ENCODE measurements at regions not wholly inside any gene's neighbourhood (a gene's known extent, or its start where the extent isn't known, plus 50 kb on each side); places are given as distances from the start of the nearest gene placed in this dataset.

DNA sequence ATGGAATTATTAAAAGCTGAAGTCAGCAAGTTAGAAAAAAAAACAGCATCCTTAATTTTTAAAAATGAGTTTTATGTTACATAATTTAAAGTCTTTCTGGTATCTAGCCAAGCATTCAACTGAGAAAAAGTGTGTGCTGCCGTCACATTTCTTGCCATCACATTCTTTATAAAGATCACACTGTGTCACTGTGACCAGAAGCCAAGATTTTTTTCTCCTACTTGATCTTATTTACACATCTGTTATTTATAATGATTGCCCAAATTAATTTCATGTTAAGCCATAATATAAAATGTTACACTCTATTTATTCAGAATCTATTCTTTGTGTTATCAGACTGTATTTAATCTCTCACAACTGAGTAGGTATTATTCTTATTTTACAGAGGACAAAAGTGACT is 1603.7 kb downstream of the PLA2G4A start:
- TF ChIP-seq, protein P1, sequence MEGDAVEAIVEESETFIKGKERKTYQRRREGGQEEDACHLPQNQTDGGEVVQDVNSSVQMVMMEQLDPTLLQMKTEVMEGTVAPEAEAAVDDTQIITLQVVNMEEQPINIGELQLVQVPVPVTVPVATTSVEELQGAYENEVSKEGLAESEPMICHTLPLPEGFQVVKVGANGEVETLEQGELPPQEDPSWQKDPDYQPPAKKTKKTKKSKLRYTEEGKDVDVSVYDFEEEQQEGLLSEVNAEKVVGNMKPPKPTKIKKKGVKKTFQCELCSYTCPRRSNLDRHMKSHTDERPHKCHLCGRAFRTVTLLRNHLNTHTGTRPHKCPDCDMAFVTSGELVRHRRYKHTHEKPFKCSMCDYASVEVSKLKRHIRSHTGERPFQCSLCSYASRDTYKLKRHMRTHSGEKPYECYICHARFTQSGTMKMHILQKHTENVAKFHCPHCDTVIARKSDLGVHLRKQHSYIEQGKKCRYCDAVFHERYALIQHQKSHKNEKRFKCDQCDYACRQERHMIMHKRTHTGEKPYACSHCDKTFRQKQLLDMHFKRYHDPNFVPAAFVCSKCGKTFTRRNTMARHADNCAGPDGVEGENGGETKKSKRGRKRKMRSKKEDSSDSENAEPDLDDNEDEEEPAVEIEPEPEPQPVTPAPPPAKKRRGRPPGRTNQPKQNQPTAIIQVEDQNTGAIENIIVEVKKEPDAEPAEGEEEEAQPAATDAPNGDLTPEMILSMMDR (IDR thresholded peaks at IDR 0.05; ENCODE audit: low read length), result no peak
- TF ChIP-seq EZH2phosphoT487 (IDR thresholded peaks at IDR 0.05; ENCODE audit: low read length) (no peak), EZH2 (optimal IDR thresholded peaks at IDR 0.05; ENCODE audit: low read depth, low read length) (no peak)

Data from MM.1S (cell line).